Breast epithelium (tissue), 3 donors: ENCODE measurements at regions not wholly inside any gene's neighbourhood (a gene's known extent, or its start where the extent isn't known, plus 50 kb on each side); places are given as distances from the start of the nearest gene placed in this dataset.

Experiments used
- POLR2A ChIP-seq: fragments of 450-650 bp; IDR thresholded peaks from one replicate; pipeline ENCODE4 v1.6.1; 2016; ENCODE audit warnings: antibody characterized with exemption, mild to moderate bottlenecking, moderate library complexity
- TF ChIP-seq, protein P1 (sequence below), 3 donors: fragments of 450-650 bp; IDR thresholded peaks; one replicate each; pipeline ENCODE4 v1.5.1; 2016 to 2017; ENCODE audit warnings: antibody characterized with exemption in 3 of 3, mild to moderate bottlenecking in 3 of 3, moderate library complexity in 3 of 3

DNA sequence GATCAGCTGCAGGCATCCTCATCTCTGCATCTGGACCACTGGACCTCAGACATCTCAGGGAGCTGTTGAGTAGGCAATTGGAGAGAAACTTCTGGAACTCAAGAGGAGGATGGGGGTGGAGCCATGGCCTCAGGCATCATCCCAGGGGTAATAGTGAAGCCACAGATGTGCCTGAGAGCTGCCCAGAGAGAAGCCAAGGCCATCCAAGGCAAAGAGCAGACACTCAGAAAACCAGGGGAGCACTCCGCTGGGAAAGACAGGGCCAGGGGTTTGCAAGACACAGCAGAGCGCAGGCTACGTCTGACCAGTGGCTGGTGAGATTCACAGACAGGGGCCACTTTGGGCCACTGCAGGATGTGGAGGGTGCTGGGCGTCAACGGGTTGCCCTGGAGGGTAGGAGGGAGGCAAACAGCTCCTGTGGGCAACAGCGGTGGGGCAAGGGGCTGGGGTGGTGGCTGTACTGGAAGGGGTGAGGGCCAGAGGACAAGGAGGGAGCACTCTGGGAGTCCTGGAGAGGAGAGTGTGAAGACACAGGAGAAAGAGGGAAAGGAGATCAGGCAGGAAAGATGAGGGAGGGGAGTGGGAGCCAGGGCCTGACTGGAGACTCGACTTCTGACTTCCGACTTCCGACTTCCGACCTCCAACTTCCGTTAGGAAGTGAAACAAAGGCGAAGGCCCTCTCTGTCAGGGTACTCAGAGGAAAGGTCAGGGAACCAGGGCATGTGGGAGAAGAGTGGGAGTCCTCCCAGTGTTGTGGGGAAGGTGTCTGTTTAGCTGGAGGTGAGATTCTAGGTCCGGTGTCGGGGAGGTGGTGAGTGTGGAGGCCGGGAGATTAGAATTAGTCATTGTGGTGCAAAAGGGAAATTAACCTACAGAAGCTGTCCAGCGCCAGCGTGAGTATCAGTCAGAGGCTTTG lies 69.7 kb upstream of the ANTXRL start:
- TF ChIP-seq, protein P1, sequence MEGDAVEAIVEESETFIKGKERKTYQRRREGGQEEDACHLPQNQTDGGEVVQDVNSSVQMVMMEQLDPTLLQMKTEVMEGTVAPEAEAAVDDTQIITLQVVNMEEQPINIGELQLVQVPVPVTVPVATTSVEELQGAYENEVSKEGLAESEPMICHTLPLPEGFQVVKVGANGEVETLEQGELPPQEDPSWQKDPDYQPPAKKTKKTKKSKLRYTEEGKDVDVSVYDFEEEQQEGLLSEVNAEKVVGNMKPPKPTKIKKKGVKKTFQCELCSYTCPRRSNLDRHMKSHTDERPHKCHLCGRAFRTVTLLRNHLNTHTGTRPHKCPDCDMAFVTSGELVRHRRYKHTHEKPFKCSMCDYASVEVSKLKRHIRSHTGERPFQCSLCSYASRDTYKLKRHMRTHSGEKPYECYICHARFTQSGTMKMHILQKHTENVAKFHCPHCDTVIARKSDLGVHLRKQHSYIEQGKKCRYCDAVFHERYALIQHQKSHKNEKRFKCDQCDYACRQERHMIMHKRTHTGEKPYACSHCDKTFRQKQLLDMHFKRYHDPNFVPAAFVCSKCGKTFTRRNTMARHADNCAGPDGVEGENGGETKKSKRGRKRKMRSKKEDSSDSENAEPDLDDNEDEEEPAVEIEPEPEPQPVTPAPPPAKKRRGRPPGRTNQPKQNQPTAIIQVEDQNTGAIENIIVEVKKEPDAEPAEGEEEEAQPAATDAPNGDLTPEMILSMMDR (IDR thresholded peaks at IDR 0.05): no peak
- TF ChIP-seq POLR2A: no peak
